Activated T-helper 2 cell treated with anti-CD3 and anti-CD28 coated beads, Interferon-gamma antibody, Interleukin-2, Interleukin-4, amounts not matched to agents 10 μg/mL and 5 μg/mL and 100 μg/mL, durations not matched to agents 14 hours and 24 hours and 36 hours (primary cell): ENCODE measurements at regions not wholly inside any gene's neighbourhood (a gene's known extent, or its start where the extent isn't known, plus 50 kb on each side); places are given as distances from the start of the nearest gene placed in this dataset.
"Not testable (repeated sequence)": the region's sequence is repeated elsewhere in the genome, so short reads cannot be mapped to it uniquely, and the experiment has no call there.

Experiments
- DNase-seq: peaks from one replicate; pipeline ENCODE4 v3.0.0; 2021; ENCODE audit warnings: low spot score
- H3K27ac Mint-ChIP-seq: one replicate; pipeline ENCODE4 v1.8.0; 2021; ENCODE audit warnings: mixed read lengths
- H3K27me3 Mint-ChIP-seq: one replicate; pipeline ENCODE4 v1.8.0; 2021; ENCODE audit warnings: low read depth, mixed read lengths
- H3K36me3 Mint-ChIP-seq: one replicate; pipeline ENCODE4 v1.8.0; 2021; ENCODE audit warnings: low read depth, mixed read lengths
- H3K4me1 Mint-ChIP-seq: one replicate; pipeline ENCODE4 v1.8.0; 2021; ENCODE audit warnings: low read depth, mixed read lengths
- H3K4me3 Mint-ChIP-seq: one replicate; pipeline ENCODE4 v1.8.0; 2021; ENCODE audit warnings: low read depth, mild to moderate bottlenecking, moderate library complexity, mixed read lengths
- H3K9me3 Mint-ChIP-seq: one replicate; pipeline ENCODE4 v1.8.0; 2021; ENCODE audit warnings: mixed read lengths
- intact Hi-C: fragments of 100-400 bp; cut with micrococcal nuclease; formaldehyde crosslinking; loops from one replicate; pipeline ENCODE4 v1.15.1; 2023

GRCh38 chr4:24373704-24374103, 210.7 kb downstream of the DHX15 start:
- intact Hi-C loops: no loop called here
- Mint-ChIP-seq H3K4me1 (no peaks in the 10 kb centered on the region), H3K27me3 (no peaks in the 10 kb centered on the region), H3K27ac (no peak overlapping the region), H3K4me3 (no peak overlapping the region), H3K36me3 (no peaks in the 10 kb centered on the region), H3K9me3 (no peaks in the 10 kb centered on the region)
- no peak for DNase-seq

GRCh38 chr4:24372881-24373280, 211.5 kb downstream of the DHX15 start:
- Mint-ChIP-seq H3K36me3 (no peaks in the 10 kb centered on the region), H3K27me3 (no peaks in the 10 kb centered on the region), H3K4me1 (no peaks in the 10 kb centered on the region), H3K9me3 (no peaks in the 10 kb centered on the region), H3K27ac (no peak overlapping the region), H3K4me3 (no peak overlapping the region)
- intact Hi-C loops: no loop called here
- no peak for DNase-seq

- Mint-ChIP-seq H3K27me3 (no peaks in the 10 kb centered on the region), H3K4me1 (no peaks in the 10 kb centered on the region), H3K4me3 (no peak overlapping the region), H3K36me3 (no peaks in the 10 kb centered on the region), H3K9me3 (no peaks in the 10 kb centered on the region), H3K27ac (no peak overlapping the region)
- no peak for DNase-seq
- intact Hi-C loops: no loop called here
These were observed 212.0 kb downstream of the DHX15 start for GRCh38 chr4:24372341-24372740.

- Mint-ChIP-seq H3K27ac (no peak overlapping the region), H3K27me3 (no peaks in the 10 kb centered on the region), H3K36me3 (no peaks in the 10 kb centered on the region), H3K9me3 (no peaks in the 10 kb centered on the region), H3K4me3 (no peak overlapping the region), H3K4me1 (no peaks in the 10 kb centered on the region)
- intact Hi-C loops: no loop called here
- DNase-seq: no peak
These were observed 213.9 kb downstream of the DHX15 start for GRCh38 chr4:24370421-24370820.

GRCh38 chr4:24369507-24370029, 214.8 kb downstream of the DHX15 start:
- DNase-seq: no peak
- Mint-ChIP-seq H3K4me3 (no peak overlapping the region), H3K27me3 (no peaks in the 10 kb centered on the region), H3K27ac (no peak overlapping the region), H3K4me1 (no peaks in the 10 kb centered on the region), H3K36me3 (no peaks in the 10 kb centered on the region), H3K9me3 (no peaks in the 10 kb centered on the region)
- intact Hi-C loops: no loop called here

GRCh38 chr4:24368801-24369200, 215.6 kb downstream of the DHX15 start:
- intact Hi-C loops: no loop called here
- no peak for DNase-seq
- no peaks in the 10 kb centered on the region for H3K9me3 Mint-ChIP-seq
- H3K4me1 Mint-ChIP-seq: no peaks in the 10 kb centered on the region
- no peaks in the 10 kb centered on the region for H3K27me3 Mint-ChIP-seq
- no peaks in the 10 kb centered on the region for H3K36me3 Mint-ChIP-seq
- H3K27ac Mint-ChIP-seq: no peak overlapping the region
- no peak overlapping the region for H3K4me3 Mint-ChIP-seq

- H3K27ac Mint-ChIP-seq: no peak overlapping the region
- H3K36me3 Mint-ChIP-seq: no peaks in the 10 kb centered on the region
- no peaks in the 10 kb centered on the region for H3K27me3 Mint-ChIP-seq
- no peak for DNase-seq
- H3K9me3 Mint-ChIP-seq: no peaks in the 10 kb centered on the region
- H3K4me1 Mint-ChIP-seq: no peaks in the 10 kb centered on the region
- H3K4me3 Mint-ChIP-seq: no peak overlapping the region
- intact Hi-C loops: no loop called here
These were observed 219.5 kb downstream of the DHX15 start for GRCh38 chr4:24364852-24365251.

- no peak for DNase-seq
- Mint-ChIP-seq H3K9me3 (no peaks in the 10 kb centered on the region), H3K4me3 (no peak overlapping the region), H3K4me1 (no peaks in the 10 kb centered on the region), H3K27ac (no peak overlapping the region), H3K36me3 (no peaks in the 10 kb centered on the region), H3K27me3 (no peaks in the 10 kb centered on the region)
- intact Hi-C loops: no loop called here
These were observed 220.1 kb downstream of the DHX15 start for GRCh38 chr4:24364249-24364648.

GRCh38 chr4:24363751-24364150, 220.6 kb downstream of the DHX15 start:
- intact Hi-C loops: no loop called here
- Mint-ChIP-seq H3K27me3 (no peaks in the 10 kb centered on the region), H3K4me3 (no peak overlapping the region), H3K4me1 (no peaks in the 10 kb centered on the region), H3K36me3 (no peaks in the 10 kb centered on the region), H3K27ac (no peak overlapping the region), H3K9me3 (no peaks in the 10 kb centered on the region)
- DNase-seq: no peak

- DNase-seq: no peak
- H3K27me3 Mint-ChIP-seq: no peaks in the 10 kb centered on the region
- no peaks in the 10 kb centered on the region for H3K9me3 Mint-ChIP-seq
- no peaks in the 10 kb centered on the region for H3K4me1 Mint-ChIP-seq
- H3K4me3 Mint-ChIP-seq: no peak overlapping the region
- H3K27ac Mint-ChIP-seq: no peak overlapping the region
- H3K36me3 Mint-ChIP-seq: no peaks in the 10 kb centered on the region
- intact Hi-C loops: no loop called here
These were observed 232.2 kb downstream of the DHX15 start for GRCh38 chr4:24352112-24352511.

- H3K27ac Mint-ChIP-seq, H3K4me1 Mint-ChIP-seq, H3K36me3 Mint-ChIP-seq, DNase-seq, H3K27me3 Mint-ChIP-seq, H3K9me3 Mint-ChIP-seq, H3K4me3 Mint-ChIP-seq, intact Hi-C loops: not testable (repeated sequence)
These were observed 235.0 kb downstream of the DHX15 start for GRCh38 chr4:24349168-24349996.

- no peaks in the 10 kb centered on the region for H3K9me3 Mint-ChIP-seq
- intact Hi-C loops: no loop called here
These were observed 245.1 kb downstream of the DHX15 start for GRCh38 chr4:24339260-24339659.

GRCh38 chr4:24337451-24338190, 246.7 kb downstream of the DHX15 start:
- intact Hi-C loops: no loop called here
- H3K4me1 Mint-ChIP-seq: no peaks in the 10 kb centered on the region
- no peak for DNase-seq
- H3K27me3 Mint-ChIP-seq: no peaks in the 10 kb centered on the region
- no peaks in the 10 kb centered on the region for H3K9me3 Mint-ChIP-seq
- no peak overlapping the region for H3K27ac Mint-ChIP-seq
- no peaks in the 10 kb centered on the region for H3K36me3 Mint-ChIP-seq
- no peak overlapping the region for H3K4me3 Mint-ChIP-seq

More at GRCh38 chr4:24339260-24339659, 245.1 kb downstream of the DHX15 start:
- Mint-ChIP-seq H3K4me1 (no peaks in the 10 kb centered on the region), H3K36me3 (no peaks in the 10 kb centered on the region), H3K27me3 (no peaks in the 10 kb centered on the region), H3K4me3 (no peak overlapping the region), H3K27ac (no peak overlapping the region)
- no peak for DNase-seq
